ENCODE measurements at regions not wholly inside any gene's neighbourhood (a gene's known extent, or its start where the extent isn't known, plus 50 kb on each side); places are given as distances from the start of the nearest gene placed in this dataset.

- no peak overlapping the region for H3K4me3 ChIP-seq (ENCODE audit: low read depth, low read length)
- no peak for TF ChIP-seq CTCF (IDR thresholded peaks at IDR 0.05; ENCODE audit: low read depth, low read length)
Observed at GRCh38 chr12:16949871-16950667, 344.1 kb upstream of the LMO3 start.

- no peak overlapping the region for H3K4me3 ChIP-seq (ENCODE audit: low read depth, low read length)
- no peak for TF ChIP-seq CTCF (IDR thresholded peaks at IDR 0.05; ENCODE audit: low read depth, low read length)
Observed at GRCh38 chr12:16949371-16949770, 343.4 kb upstream of the LMO3 start.

DNA sequence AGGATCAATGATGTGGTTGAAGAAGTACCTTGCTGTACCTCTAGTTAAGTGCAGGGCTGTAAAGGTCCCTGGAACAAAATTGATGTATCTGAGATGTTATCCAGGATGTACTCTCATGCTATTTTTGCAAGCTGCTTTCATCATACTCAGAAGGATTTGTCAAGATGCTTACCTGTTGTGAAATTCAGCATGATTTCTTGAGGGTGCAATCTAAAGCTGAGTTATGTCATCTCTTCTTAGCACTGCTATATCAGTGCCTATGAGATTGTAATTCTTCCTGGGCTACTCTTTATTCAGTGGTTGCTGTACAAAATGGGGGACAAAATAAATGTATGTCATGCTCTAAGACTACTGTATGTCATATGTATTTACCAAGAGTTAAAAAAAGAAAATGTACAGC lies 340.7 kb upstream of the LMO3 start:
- H3K4me3 ChIP-seq (ENCODE audit: low read depth, low read length), result no peak overlapping the region
- TF ChIP-seq CTCF (IDR thresholded peaks at IDR 0.05; ENCODE audit: low read depth, low read length), result no peak

DNA sequence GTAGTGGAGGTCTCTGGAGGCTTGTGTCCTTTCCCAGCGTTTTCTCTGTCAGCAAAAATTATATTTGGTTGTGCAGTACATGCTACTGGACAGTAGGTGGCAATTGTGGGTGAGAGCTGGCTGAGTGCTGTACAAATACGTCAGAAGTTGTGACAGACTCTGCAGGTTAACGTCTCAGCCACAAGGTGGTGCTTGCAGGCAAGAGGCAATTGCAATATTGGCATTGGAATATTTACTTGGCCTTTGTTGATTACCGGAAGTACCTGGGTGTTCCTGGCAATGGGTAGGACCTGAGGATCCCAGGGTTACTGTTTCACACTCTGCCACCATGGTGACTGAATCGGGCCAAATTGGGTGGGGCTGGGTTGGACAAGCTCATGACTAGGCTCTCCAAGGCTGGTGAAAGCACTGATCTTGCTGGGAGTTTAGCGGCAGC lies 333.9 kb upstream of the LMO3 start:
- TF ChIP-seq CTCF (IDR thresholded peaks at IDR 0.05; ENCODE audit: low read depth, low read length), result 0 out of 2 replicates have a peak, but pooled peaks have one; percentile 7
- no peak overlapping the region for H3K4me3 ChIP-seq (ENCODE audit: low read depth, low read length)

DNA sequence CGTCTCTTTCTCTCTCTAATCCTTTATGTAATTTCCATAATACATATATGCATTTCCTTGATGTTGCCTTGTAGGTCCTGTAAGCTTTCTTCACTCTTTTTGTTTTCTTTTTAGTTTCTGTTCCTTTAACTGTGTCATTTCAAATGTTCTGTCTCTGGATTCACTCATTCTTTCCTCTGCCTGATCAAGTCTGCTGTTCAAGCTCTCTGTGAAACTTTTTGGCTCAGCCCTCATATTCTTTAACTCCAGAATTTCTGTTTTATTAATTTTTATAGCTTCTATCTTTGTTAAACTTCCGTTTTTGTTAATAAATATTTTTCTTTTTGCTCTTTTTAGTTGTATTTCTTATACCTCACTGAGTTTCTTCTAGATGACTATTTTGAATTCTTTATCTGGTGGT lies 321.3 kb upstream of the LMO3 start:
- H3K4me3 ChIP-seq (ENCODE audit: low read depth, low read length), result no peak overlapping the region
- no peak for TF ChIP-seq CTCF (IDR thresholded peaks at IDR 0.05; ENCODE audit: low read depth, low read length)

GRCh38 chr12:16920451-16920850 lies 314.5 kb upstream of the LMO3 start:
- TF ChIP-seq CTCF (IDR thresholded peaks at IDR 0.05; ENCODE audit: low read depth, low read length), result no peak
- no peak overlapping the region for H3K4me3 ChIP-seq (ENCODE audit: low read depth, low read length)

DNA sequence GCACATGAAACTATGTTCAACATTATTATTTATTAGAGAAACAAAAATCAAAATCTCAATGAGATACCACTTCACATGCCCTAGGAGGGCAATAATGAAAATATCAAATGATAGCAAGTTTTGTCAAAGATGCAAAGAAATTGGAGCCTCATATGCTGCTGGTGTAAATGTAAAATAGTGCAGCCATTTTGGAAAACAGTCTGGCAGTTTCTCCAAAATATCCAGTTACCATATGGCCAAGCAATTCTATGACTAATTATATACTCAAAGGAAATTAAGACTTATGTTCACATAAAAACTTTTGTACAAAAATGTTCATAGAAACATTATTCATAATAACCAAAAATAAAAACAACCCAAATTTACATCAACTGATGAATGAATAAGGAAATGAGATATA lies 313.6 kb upstream of the LMO3 start:
- TF ChIP-seq CTCF (IDR thresholded peaks at IDR 0.05; ENCODE audit: low read depth, low read length), result no peak
- H3K4me3 ChIP-seq (ENCODE audit: low read depth, low read length), result no peak overlapping the region

Data from WI38 (cell line).